Heart left ventricle (tissue), 16 donors: ENCODE measurements at regions not wholly inside any gene's neighbourhood (a gene's known extent, or its start where the extent isn't known, plus 50 kb on each side); places are given as distances from the start of the nearest gene placed in this dataset.

Source experiments
- ATAC-seq, 4 donors: fragments of 200-7000 bp; cut with Tn5 transposase; one replicate each; pipeline ENCODE4 v1.9.1; 2020 to 2022; ENCODE audit warnings: moderate library complexity in 4 of 4, mild to moderate bottlenecking in 3 of 4, moderate number of reproducible peaks in 1 of 4
- DNase-seq, 5 donors: peaks; one replicate each; pipeline ENCODE4 v3.0.0-alpha.2; 2020
- H3K27ac ChIP-seq, 12 donors: fragments of 200-600 bp; sonication (generic) in 4 of 12; one replicate each; pipeline versions ENCODE4 v1.5.0 to v1.8.0; 2016 to 2022; ENCODE audit warnings: mild to moderate bottlenecking in 2 of 12
- H3K27me3 ChIP-seq, 9 donors: fragments of 200-600 bp; sonication (generic) in 2 of 9; one replicate each; pipeline versions ENCODE4 v1.5.1 to v1.8.0; 2016 to 2022; ENCODE audit warnings: mild to moderate bottlenecking in 3 of 9
- H3K36me3 ChIP-seq, 9 donors: fragments of 200-600 bp; sonication (generic) in 2 of 9; one replicate each; pipeline versions ENCODE4 v1.5.0 to v1.8.0; 2018 to 2022; ENCODE audit warnings: mild to moderate bottlenecking in 2 of 9
- H3K4me1 ChIP-seq, 12 donors: fragments of 200-600 bp; sonication (generic) in 4 of 12; one replicate each; pipeline versions ENCODE4 v1.5.0 to v1.8.0; 2016 to 2022; ENCODE audit warnings: mild to moderate bottlenecking in 3 of 12
- H3K4me3 ChIP-seq, 12 donors: fragments of 200-600 bp; sonication (generic) in 4 of 12; one replicate each; pipeline versions ENCODE4 v1.5.0 to v1.8.0; 2017 to 2022; ENCODE audit warnings: mild to moderate bottlenecking in 9 of 12, moderate library complexity in 4 of 12
- H3K9me3 ChIP-seq, 12 donors: fragments of 200-600 bp; sonication (generic) in 4 of 12; one replicate each; pipeline versions ENCODE4 v1.5.0 to v1.8.0; 2016 to 2022; ENCODE audit warnings: mild to moderate bottlenecking in 1 of 12
- CTCF ChIP-seq, 12 donors: fragments of 200-600 bp; sonication (generic) in 4 of 12; IDR thresholded peaks; one replicate each; pipeline versions ENCODE4 v1.5.0 to v1.8.0; 2018 to 2022; ENCODE audit warnings: antibody characterized with exemption in 12 of 12, mild to moderate bottlenecking in 5 of 12
- POLR2A ChIP-seq, 2 donors: fragments of 450-650 bp; IDR thresholded peaks; one replicate each; pipeline ENCODE4 v1.6.1; 2017; ENCODE audit warnings: antibody characterized with exemption in 2 of 2, mild to moderate bottlenecking in 2 of 2, moderate library complexity in 2 of 2
- WGBS, 4 donors: extraction: QIAGEN DNeasy Blood & Tissue Kit in 2 of 4; methylation state at CpG; one replicate each; pipeline versions ENCODE4 v1.1.5 to v1.1.7; 2013 to 2018; 5-methylcytosine and 5-hydroxymethylcytosine counted together
- intact Hi-C, 10 donors: fragments of 100-400 bp; cut with DNase I; formaldehyde crosslinking; loops; one replicate each; pipeline versions ENCODE4 v1.11.1 to v1.14.2; 2022
- donor health status: ischemic (EF 13 %, LVEDD 7.1; RV severe dilation, severe dysfunction).
- donor health status: healthy with polysubstance abuse.
- donor health status: DM: no; HTN: yes; CAD: no.
- donor health status: DM: no; HTN: no; CAD: no.
- donor health status: ischemic (EF 25% LVEDD 6.9; RV normal size, moderate dysfunction).
- donor health status: ischemic (EF 25% LVEDD 5.7; RV mildly dilated, moderate dysfunction).
- donor health status: healthy.
- donor health status: DM: yes; HTN: yes; CAD: no.
- donor health status: ischemic (EF 35%, LVEDD 5.7; RV mildly dilated, moderate dysfunction).
- donor health status: nonischemic (EF 11% LVEDD 7.7; RV severe dilation, severe dysfunction).
- donor health status: DM: yes; HTN: yes; CAD: no.
- donor health status: PGD.
- donor health status: ischemic (EF 29% LVEDD 5.4; RV normal size, mild dysfunction).
- donor health status: nonischemic (EF 23%, LVEDD 6.1; RV moderate dilation, normal function).

GRCh38 chr12:41846718-41847117, 298.0 kb downstream of the GXYLT1 start:
- Histone ChIP-seq H3K4me3 (no peak overlapping the region), H3K27ac (no peak overlapping the region), H3K9me3 (peaks cover 0 to 14% (median 3%) of the 10 kb centered on the region in 12 donors), H3K36me3 (no peaks in the 10 kb centered on the region), H3K4me1 (no peaks in the 10 kb centered on the region), H3K27me3 (no peaks in the 10 kb centered on the region)
- TF ChIP-seq CTCF (IDR thresholded peaks at IDR 0.05) (no peak), POLR2A (IDR thresholded peaks at IDR 0.05) (no peak)
- intact Hi-C loops, result no loop called here
- 76 to 93% (median 84%) methylated on average over 1 of the region's 1 CpG for whole genome bisulfite sequencing, 4 donors
- DNase-seq (no peak), ATAC-seq (no peak)

- intact Hi-C loops, result no loop called here
- no peak for DNase-seq
- WGBS, 4 donors, result 79 to 90% (median 85%) methylated on average over 2 of the region's 2 CpGs
- no peaks in the 10 kb centered on the region for H3K27me3 ChIP-seq
- no peak overlapping the region for H3K27ac ChIP-seq
- no peaks in the 10 kb centered on the region for H3K4me1 ChIP-seq
- no peak for ATAC-seq
- no peak overlapping the region for H3K4me3 ChIP-seq
- no peak for TF ChIP-seq POLR2A (IDR thresholded peaks at IDR 0.05)
- no peak for TF ChIP-seq CTCF (IDR thresholded peaks at IDR 0.05)
- H3K36me3 ChIP-seq, result no peaks in the 10 kb centered on the region
- H3K9me3 ChIP-seq, result peaks cover 0 to 6% (median 0%) of the 10 kb centered on the region in 12 donors
Observed at GRCh38 chr12:41836416-41836815, 308.3 kb downstream of the GXYLT1 start.

- intact Hi-C loops, result no loop called here
Observed at GRCh38 chr12:41835556-41835955, 309.1 kb downstream of the GXYLT1 start.

GRCh38 chr12:41819948-41820347, 324.7 kb downstream of the GXYLT1 start:
- Histone ChIP-seq H3K4me1 (no peaks in the 10 kb centered on the region), H3K4me3 (no peak overlapping the region), H3K36me3 (no peaks in the 10 kb centered on the region), H3K9me3 (no peaks in the 10 kb centered on the region), H3K27ac (no peak overlapping the region), H3K27me3 (no peaks in the 10 kb centered on the region)
- intact Hi-C loops, result no loop called here
- ATAC-seq, result no peak
- DNase-seq, result no peak
- 73 to 84% (median 81%) methylated on average over 3 of the region's 3 CpGs for WGBS, 4 donors
- TF ChIP-seq POLR2A (IDR thresholded peaks at IDR 0.05) (no peak), CTCF (IDR thresholded peaks at IDR 0.05) (no peak)

More at GRCh38 chr12:41835556-41835955, 309.1 kb downstream of the GXYLT1 start:
- Histone ChIP-seq H3K9me3 (peaks cover 0 to 6% (median 0%) of the 10 kb centered on the region in 12 donors), H3K36me3 (no peaks in the 10 kb centered on the region), H3K4me3 (no peak overlapping the region), H3K4me1 (no peaks in the 10 kb centered on the region), H3K27me3 (no peaks in the 10 kb centered on the region), H3K27ac (no peak overlapping the region)
- TF ChIP-seq CTCF (IDR thresholded peaks at IDR 0.05) (no peak), POLR2A (IDR thresholded peaks at IDR 0.05) (no peak)
- ATAC-seq, result no peak
- no peak for DNase-seq
